OCI-LY3 (cell line): ENCODE measurements at regions not wholly inside any gene's neighbourhood (a gene's known extent, or its start where the extent isn't known, plus 50 kb on each side); places are given as distances from the start of the nearest gene placed in this dataset.

Experiments used
- CTCF ChIP-seq: fragments of 200-600, 300-600 bp; sonication (generic); IDR thresholded peaks from 2 replicates; pipeline ENCODE4 v1.5.1; 2014; ENCODE audit warnings: antibody characterized with exemption, low read length, low read depth
- EZH2phosphoT487 ChIP-seq: fragments of 200-600 bp; shearing (Covaris generic); IDR thresholded peaks from 2 replicates; pipeline ENCODE4 v1.6.1; 2018; ENCODE audit warnings: antibody characterized with exemption, mixed run types, low read depth

DNA sequence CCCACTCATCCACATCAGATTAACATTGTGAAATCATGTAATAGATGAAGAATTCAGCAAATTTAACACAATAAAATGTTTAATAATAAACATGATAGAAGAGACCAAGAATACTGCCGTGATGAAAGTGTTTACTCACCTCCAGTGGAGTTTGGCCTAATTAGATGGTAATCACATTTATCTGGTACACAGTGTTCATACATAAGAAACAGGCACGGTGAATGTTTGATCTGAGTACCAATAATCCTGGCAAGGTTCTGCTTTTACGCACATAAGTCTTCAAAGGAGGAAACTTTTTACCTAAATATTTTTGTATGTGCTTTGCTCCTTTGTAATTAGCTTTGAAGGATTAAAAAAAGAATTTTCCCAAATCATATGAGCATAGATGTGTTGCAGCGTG lies 122.5 kb downstream of the IRS1 start:
- TF ChIP-seq EZH2phosphoT487 (no peak), CTCF (no peak)
